DND-41 (cell line): ENCODE measurements at regions not wholly inside any gene's neighbourhood (a gene's known extent, or its start where the extent isn't known, plus 50 kb on each side); places are given as distances from the start of the nearest gene placed in this dataset.

Source experiments
- CTCF ChIP-seq: IDR thresholded peaks from 2 replicates; pipeline ENCODE4 v1.5.1; 2012; ENCODE audit warnings: borderline replicate concordance, low read length, moderate library complexity, mild to moderate bottlenecking; ENCODE audit not compliant: poor library complexity, severe bottlenecking; ENCODE audit errors: extremely low read depth
- EZH2 ChIP-seq: IDR thresholded peaks from 3 replicates; pipeline ENCODE4 v1.6.1; 2012; ENCODE audit warnings: borderline replicate concordance, low read depth, mild to moderate bottlenecking, moderate library complexity, low read length, inconsistent platforms; ENCODE audit not compliant: severe bottlenecking

DNA sequence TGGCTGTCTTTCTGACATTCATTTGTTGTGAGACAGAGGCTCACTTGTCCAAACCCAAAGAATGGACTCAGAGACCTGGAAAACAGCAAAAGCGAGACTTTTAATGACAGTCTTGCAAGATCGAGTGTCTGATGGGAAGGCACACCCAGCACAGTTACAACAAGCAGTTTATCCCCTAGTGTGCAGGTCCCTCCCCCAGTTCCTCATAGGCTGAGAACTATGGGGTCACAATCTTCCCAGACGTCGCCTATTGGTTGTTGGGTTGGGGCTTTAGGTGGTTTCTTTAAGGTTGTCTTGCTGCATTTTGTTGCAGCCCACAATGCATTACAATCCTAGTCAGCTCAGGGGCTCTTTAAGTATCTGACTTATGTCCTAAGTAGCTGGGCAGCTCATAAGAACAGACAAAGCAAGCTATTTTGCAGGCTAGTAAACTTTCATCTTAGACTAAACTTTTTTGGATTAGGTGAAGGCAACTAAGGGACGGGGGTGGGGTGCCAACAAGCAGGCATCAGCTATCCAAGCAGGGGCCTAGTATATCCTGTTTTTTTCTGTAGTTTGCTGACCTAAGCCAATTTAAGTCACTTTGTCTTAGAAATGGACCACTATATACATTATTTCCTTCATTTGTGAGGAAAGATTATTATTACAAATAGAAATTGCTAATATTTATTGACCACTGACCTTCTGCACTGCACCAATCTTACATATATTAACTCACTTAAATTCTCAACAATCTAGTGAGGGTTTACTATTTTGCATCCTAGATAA is 151.8 kb downstream of the SETD4 start:
- TF ChIP-seq CTCF (no peak), EZH2 (no peak)
